GM21723 (cell line): ENCODE measurements at regions not wholly inside any gene's neighbourhood (a gene's known extent, or its start where the extent isn't known, plus 50 kb on each side); places are given as distances from the start of the nearest gene placed in this dataset.

Experiments
- ATAC-seq: cut with Tn5 transposase; IDR thresholded peaks from one replicate; pipeline ENCODE4 v1.9.1; 2021; ENCODE audit warnings: mild to moderate bottlenecking, moderate library complexity; ENCODE audit not compliant: unreplicated experiment

DNA sequence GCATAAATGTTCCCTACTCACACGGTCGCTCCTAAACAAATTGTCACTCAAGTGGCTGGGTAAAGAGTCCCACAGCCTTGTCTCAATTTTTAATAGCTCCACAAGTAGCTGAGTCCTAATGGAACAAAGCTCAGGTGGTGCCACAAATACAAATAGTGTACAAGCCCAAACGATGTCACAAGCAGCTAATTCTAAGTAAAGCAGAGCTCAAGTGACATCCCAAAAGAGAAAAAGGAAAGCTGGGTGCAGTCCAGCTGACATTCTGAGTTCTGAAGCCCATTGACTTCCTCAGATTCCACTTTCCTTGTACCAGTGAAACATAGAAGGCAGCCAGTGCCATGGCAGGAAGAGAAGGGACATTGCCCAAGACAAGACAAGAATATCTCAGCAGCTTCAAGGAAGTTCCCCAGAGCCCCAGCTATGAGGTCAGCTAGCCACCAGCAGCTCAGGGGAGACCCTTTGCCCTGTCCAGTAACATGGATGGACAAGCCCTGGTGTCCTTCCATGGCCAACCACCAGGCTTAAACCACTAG lies 231.2 kb upstream of the SGCD start:
- ATAC-seq: no peak

DNA sequence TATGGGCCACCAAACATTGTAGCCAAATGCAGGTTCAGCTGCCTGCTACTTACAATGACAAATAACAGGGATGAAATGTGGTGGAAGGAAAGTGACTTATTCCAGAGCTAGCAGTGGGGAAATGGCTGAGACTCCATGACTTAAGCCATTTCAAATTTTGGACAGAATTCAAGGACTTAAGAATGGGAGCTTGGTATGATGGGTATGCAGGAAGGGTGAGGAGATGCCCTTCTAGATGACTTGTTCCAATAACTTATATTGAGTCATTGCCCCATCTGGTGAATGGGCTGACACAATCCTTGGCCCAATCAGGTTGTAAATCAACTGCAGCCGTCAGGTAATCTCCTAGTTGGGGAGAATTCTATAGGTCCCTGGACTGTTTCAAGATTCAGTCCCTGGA lies 230.7 kb upstream of the SGCD start:
- no peak for ATAC-seq

DNA sequence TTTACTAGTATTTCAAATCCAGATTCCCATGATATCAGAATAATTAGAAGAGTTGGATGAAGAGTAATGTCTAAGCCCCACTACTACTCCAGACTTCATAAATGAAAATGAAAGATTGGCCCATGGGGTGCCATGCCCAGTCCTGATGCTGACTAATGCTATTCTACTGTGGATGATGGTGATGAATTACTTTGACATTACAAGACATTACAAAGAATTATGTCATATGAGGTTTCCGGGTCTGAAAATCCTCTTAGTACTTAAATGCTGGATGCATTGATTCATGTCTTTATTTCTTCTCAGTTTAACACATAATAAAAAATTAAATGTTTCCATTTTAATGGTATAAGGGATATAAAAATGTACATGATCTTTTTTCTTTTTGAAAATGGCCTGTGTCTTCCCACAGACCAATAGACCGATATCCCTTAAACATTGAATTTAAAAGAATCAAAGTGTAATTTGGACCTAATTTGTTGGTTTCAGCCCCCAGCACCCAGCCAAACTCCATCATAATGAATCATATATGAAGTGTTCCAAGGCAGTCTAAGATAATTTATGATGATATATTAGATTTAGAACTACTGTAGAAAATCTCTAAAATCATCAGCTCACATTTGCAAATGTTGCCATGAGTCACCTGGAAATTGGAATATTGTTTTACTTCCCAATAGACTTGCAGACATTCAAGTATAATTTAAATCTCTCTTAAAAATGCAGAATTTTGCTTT lies 223.6 kb upstream of the SGCD start:
- no peak for ATAC-seq

DNA sequence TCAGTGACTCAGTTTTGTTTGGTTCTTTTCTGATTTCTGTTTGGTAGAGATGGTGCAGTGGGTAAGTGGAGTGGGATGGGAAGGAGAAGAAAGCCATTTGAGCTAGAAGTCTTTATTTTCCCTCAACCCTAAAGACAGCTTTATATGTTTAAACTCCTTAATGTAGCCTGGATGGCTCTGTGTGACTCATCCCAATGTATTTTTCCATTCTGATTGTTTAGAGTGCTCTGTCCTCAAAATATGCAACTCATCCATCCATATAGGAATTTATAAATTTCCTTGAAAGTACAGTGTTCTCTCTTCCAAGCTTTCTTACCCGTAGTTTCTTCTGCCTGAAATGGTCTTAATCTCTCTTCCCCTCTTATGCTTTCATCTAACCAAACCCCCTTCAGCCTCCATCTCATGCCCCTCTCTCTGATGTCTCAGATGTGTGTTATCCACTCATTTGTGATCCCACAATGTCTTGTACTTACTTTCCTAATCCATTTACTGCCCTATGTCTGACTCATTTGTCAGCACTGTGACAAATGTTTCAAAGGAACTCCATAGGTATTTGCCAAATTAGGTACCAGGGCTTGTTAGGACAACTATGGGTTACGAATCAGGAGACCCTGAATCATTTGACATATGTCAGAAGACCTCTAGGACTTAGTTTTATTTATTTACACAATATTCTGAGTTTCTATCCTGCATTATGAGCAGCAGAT lies 217.5 kb upstream of the SGCD start:
- ATAC-seq: no peak

DNA sequence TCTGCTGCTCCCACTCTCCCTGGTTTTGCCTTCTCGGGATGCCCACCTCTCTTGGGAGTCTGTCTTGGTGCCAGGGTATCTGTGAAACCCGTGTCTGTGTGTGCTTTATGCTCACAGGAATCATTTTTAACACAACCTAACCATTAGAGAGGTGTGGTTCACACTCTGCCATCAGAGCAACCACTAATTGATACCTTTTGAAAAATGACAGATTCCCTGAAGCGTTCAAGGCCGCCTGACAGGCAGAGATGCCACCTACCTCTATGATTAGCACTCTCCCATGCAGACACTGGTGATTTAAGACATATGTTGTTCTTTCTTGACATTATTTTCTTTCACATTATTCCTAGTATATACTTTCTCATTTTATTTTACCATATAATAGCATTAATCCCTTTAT lies 207.3 kb upstream of the SGCD start:
- ATAC-seq: no peak

DNA sequence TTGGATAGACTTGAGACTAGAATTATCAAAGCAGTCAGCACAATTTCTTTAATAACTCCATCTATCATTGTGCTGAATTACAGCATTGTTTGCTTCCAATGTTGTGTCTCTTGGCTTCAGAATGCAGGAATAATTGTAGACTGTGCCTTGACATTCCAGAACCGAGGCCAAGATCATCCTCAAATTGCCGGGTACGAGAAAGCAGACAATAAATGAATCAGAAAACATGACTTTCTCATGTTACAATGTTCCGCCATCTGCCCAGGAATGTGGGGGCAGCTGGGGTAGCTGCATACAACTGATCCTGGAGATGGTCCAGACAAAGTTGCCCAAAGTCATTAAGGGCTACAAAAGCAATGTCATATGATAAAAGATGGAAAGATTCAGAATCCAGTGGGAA lies 206.2 kb upstream of the SGCD start:
- ATAC-seq: no peak

DNA sequence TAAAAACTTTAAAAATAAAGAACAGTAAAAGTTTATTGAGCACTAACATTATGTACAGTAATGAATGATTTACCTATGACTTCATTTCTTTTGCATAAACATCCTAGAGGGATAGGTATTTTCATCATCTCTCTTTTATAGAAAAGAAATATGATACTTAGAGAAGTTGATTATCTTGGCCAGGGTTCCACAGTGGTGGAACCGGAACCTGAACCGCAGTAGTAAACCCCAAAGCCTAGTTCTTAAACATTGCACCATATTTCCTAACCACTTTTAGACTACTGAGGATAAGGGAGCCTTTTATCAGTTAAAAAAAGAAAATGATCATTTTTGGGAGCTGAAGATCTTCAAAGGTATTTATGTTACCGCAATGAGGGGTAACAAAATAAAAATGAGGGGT lies 205.7 kb upstream of the SGCD start:
- ATAC-seq: no peak

DNA sequence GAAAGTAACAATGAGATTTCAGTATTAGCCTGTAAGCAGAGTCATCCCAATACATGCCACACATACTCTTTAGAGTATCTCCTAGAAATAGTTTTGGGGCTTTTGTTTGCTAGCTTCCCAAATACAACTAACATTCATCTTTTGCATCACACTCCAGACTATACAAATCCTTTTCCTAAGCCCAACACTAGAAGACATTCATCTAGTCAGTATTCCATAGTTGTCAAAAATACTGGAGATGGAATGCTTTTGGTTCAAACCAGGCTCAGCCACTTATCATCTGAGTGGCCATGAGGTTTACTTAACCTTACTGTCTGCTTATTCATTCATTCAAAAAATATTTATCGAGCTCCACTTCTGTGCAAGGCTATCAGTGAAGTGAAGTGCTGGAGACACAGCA lies 205.1 kb upstream of the SGCD start:
- no peak for ATAC-seq

DNA sequence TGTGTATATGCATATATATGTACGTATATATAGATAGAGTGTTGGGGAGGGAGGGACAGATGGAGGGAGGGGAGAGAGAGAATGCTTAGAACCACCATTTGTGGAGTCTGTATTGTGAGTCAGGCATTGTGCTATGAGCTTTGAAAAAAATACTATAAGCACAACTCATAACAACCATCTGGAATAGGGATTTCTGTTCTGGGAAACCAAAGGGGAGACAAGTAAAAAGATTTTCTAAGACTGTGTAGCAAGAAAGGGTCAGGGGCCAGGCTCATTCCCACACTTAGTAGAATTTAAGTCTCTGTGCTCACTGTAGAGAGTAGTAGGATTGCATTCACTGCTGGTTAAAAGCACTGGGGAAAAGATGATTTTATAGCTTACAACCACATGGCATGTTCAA lies 202.3 kb upstream of the SGCD start:
- no peak for ATAC-seq

DNA sequence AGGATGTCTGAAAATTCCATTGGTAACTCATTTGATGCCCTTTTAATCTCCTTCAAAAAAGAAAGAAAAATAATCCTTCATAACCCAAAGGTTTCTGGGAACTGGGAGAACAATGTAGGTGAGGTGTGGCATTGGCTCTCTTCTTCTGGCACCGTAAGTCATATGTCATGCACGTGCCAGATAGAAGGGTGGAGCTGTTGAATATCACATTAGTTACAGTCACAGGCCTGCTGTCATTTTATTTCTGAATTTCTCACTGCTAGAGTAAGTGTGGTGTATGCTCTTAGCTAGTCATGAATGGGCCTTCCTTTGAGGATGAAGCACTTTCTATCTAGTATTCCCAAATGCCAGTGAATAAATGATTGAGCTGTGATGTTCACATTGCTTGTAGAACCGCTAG lies 201.8 kb upstream of the SGCD start:
- ATAC-seq: no peak

DNA sequence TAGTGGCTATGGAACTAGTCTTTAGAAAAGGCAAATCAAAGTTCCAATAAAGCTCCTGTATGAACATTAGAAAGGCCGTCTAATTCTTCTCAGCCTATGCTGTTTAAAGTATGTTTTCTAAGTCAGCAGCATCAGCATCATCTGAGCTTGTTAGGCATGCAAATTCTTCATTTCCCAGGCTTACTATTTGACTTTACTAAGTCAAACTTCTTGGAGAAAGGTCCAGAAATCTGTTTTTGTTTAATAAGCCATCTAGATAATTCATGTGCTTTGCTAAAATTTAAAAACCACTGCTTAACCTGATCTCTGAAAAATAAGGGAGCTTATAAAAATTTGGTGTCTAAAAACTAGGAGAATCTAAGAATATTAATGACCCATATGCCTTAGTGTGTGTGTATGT lies 200.2 kb upstream of the SGCD start:
- no peak for ATAC-seq

DNA sequence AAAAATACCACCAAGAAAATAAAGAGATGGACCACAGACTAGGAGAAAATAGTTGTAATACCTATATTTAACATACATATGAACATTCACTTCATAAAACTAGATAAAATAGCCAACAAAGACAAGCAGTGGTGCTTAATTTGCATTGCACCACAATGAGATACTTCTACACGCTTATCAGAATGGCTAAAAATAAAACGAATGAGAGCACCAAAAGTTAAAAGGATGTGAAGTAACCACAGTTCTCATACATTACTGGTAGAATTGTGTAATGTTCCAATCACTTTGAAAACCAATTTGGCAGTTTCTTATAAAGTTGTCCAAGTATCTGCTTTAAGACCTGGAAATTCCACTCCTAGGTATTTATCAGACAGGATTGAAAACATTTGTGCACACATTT lies 198.9 kb upstream of the SGCD start:
- ATAC-seq: peak; percentile 88

DNA sequence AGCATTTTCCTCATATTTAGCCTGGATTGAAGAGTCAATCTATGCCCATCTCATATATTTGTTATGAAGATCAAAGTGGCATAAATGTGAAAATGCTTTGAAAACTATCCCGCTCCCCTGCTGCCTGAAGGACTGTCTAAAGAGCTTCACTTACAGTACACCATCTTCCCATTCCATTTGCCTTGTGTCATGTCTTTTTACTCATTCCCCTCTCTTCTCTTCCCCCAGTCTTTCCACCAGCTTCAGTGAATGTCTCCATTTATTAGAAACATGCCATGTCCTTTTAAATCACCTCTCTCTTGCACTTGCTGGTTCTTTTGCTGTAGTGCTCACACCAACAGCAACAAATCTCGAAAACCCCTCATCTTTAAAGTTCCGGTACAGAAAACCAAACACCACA lies 192.7 kb upstream of the SGCD start:
- no peak for ATAC-seq

DNA sequence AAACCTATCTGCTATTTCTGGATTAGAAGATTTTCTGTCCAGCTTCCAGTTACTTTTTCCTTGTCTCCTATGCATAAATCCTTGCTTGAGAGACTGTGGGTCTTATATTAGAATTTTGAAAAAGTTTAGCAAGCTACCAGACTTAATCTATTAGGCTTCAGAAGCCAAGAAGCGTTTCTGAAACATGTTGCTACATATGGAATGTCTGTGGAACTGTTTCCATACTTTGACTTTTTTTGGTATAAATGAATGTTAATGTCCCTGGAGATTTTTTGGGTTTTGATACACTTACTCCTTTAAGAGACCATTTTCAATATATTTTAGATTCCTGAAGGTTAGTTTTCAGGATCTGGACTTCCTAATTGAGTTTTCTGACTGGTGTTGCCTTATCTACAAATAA lies 191.4 kb upstream of the SGCD start:
- ATAC-seq: no peak

DNA sequence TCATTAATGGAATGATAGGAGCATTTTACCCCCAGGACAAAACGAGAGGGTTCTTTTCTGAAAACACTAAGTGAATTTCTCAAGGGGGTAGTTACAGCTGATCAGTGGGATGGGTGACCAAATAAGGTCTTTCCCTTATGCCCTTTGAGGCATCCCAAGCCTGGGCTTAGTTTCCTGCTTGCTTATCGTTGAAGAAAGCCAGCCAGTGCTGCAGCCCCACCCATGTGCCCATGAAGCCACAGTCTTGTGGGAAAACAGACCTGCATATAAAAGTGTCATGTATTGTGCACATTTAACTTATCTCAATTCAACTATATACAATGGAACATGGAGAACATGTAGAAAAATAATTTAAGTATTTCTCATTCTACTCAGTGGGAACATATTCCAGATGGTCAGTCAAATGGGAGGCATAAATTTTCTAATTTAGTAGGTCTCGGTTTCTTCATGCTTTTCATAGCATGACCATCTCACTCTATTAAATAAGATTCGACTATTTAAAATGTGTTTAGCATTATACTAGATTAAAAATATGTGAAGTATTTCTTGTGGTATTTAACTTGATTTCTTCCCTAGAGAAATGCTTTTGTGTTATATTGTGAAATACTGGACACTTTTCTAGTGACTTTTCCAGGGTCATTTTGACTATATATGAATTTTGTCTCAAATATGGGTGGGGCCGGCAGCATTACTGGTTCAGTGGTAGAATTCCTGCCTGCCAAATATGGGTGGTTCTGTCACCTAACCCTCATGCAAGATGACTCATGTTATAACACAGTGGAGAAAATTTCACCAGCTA lies 189.7 kb upstream of the SGCD start:
- no peak for ATAC-seq

DNA sequence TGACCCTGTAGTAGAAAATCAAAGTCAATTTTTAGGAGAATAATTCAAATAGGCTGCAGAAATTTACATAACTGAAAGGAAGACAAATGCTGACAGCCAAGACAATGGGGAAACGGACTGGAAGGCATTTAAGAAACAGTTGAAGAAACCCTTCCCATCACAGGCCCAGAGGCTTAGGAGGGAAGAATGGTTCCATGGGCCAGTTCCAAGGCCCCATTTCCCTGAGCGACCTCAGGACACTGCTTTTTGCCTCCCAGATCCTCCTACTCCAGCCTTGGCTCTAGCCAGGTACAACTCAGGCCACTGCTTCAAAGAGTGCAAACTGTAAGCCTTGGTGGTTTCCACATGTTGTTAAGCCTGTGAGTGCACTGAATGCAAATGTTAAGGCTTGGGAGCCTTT lies 184.1 kb upstream of the SGCD start:
- no peak for ATAC-seq

DNA sequence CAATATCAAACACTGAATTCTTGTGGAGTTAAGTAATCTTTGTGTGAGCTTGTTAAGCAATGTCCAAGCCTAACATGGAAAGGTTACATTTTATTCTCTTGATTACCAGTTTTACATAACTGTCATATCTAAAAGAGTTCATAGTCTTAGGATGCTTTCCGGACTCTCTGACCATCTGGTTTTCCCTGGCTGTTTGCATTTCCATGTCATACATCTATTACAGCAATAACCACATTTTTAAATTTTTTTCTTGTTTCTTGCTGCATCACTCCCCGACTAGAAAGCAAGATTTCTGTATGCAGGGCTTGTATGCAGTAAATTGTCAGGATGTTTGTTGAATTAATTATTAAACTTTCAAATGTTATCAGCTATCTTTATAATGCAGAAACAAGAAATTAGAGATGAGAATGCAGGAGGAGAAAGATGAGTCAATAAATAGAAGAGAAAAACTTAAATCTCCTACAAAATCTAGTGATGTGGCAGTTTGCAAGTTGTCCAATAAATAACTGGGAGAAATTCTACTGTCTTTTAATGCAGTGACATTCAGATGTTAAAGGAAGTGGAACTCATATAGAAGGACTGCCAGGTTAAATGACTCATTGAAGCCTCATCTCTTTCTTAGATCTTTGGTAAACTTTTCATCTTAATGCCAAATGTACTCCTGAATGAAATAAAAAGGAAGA lies 179.6 kb upstream of the SGCD start:
- no peak for ATAC-seq

DNA sequence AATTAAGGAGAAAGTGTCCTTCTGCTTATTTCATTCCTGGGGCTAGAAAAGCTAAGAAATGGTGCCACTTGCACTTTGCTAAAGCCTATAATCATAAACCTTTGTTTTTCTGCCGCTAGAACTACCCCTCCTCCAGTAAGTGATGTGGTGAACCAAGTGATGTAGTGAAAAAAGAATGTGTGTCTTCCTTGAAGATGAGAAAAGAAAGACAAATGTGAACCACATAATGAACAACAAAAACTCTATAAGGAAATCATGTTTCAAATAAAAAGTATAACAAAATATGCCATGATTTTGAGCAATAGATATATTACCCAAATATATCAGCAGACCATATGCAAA lies 179.0 kb upstream of the SGCD start:
- no peak for ATAC-seq

DNA sequence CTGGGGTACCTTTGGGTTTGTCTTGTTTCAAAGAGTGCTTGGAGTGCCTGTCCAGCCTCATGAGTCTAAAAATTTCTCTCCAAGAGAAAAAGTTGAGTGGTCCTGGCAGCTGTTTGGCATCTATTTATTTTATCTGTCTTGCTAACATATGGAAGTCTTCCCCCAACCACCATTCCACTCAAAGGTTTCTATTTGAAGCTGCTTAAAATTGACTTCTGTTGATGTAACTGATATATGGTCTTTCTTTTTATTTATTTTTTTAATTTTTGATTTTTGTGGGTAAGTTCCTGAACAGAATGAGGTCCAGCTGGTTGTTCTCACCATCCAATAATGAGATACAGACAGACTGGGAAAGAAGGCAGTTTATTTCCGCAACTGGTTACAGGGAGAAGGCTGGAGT lies 178.7 kb upstream of the SGCD start:
- ATAC-seq: no peak

DNA sequence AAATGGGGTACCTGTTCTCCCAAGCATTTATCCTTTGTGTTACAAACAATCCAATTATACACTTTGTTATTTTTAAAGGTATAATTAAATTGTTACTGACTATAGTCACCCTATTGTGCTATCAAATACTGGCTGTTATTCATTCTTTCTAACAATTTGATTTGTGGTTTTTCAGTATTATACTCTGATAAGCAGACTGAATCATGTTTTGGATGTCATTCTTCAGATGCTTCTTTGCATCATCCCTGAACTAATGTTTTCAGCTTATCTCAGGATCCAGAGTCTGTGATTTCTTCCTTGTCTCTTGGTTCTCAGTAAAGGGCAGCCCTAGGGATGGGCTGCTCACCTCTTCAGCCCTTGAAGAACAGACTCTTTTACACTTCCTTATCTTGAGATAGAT lies 177.8 kb upstream of the SGCD start:
- no peak for ATAC-seq

DNA sequence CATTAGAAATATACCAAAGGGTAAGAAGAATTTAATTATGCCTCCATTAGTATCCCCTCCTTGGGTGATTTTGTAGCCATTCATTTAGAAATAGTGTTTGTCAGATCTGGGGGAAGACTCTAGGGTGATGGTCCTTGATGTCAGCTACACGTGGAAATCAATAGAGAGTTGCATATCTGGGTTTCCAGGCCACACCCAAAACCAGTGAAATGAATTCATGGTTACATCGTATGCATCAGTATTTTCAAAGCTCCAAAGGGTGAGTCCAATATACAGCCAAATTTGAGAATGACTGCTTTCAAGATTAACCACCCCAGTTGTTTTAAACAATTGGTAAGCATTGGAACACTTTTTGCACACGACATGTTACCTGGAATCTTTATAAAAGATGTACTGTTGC lies 173.4 kb upstream of the SGCD start:
- ATAC-seq: no peak
